HG03354 (cell line): ENCODE measurements at regions not wholly inside any gene's neighbourhood (a gene's known extent, or its start where the extent isn't known, plus 50 kb on each side); places are given as distances from the start of the nearest gene placed in this dataset.

ENCODE experiments used
- ATAC-seq: cut with Tn5 transposase; IDR thresholded peaks from one replicate; pipeline ENCODE4 v1.9.1; 2021; ENCODE audit warnings: mild to moderate bottlenecking; ENCODE audit not compliant: unreplicated experiment, poor library complexity, severe bottlenecking

GRCh38 chr9:104412238-104412637, 91.8 kb upstream of the OR13F1 start:
- ATAC-seq = no peak

- ATAC-seq = no peak
These were observed 87.6 kb upstream of the OR13F1 start for GRCh38 chr9:104416470-104416869.

GRCh38 chr9:104417296-104417695, 86.8 kb upstream of the OR13F1 start:
- ATAC-seq = no peak

GRCh38 chr9:104429031-104429546, 75.0 kb upstream of the OR13F1 start:
- no peak for ATAC-seq

- no peak for ATAC-seq
These were observed 69.0 kb upstream of the OR13F1 start for GRCh38 chr9:104435059-104435458.

GRCh38 chr9:104448036-104448435, 56.0 kb upstream of the OR13F1 start:
- ATAC-seq = no peak
